ENCODE measurements at regions not wholly inside any gene's neighbourhood (a gene's known extent, or its start where the extent isn't known, plus 50 kb on each side); places are given as distances from the start of the nearest gene placed in this dataset.

DNA sequence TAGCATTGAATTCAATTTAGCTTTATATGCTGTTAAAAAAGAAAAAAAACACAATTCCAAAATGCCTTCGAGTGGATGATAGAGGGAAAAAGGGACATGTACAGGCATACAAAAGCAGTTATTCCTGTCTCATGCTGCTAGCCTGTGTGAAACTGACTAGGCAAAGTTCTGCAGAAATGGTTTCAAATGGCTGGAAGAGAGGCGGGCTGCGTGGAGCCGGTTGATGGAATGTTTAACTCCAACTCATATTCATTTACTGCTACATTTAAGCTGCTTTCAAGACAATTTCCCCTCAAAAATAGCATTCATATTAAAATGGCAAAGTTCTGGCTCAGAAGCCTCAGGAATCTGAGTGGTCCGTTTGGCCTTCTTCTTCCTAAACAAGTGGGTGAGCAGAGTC lies 143.8 kb upstream of the PPARGC1A start:
- TF ChIP-seq E2F6 (IDR thresholded peaks at IDR 0.05) (no peak), BRCA1 (IDR thresholded peaks at IDR 0.05; ENCODE audit: low read depth, low read length) (no peak), CTCF (IDR thresholded peaks at IDR 0.05; ENCODE audit: control extremely low read depth in 1 of 3, insufficient read depth in 1 of 3, low read depth in 1 of 3, low read length in 3 of 3) (no peak), POLR2A (IDR thresholded peaks at IDR 0.05; ENCODE audit: control extremely low read depth in 1 of 2, low read depth in 2 of 2, low read length in 2 of 2) (no peak)
- TF ChIP-seq, protein P1, sequence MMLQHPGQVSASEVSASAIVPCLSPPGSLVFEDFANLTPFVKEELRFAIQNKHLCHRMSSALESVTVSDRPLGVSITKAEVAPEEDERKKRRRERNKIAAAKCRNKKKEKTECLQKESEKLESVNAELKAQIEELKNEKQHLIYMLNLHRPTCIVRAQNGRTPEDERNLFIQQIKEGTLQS (IDR thresholded peaks at IDR 0.05; ENCODE audit: insufficient read depth, low read depth, low read length) = no peak
